HG03521 (cell line): ENCODE measurements at regions not wholly inside any gene's neighbourhood (a gene's known extent, or its start where the extent isn't known, plus 50 kb on each side); places are given as distances from the start of the nearest gene placed in this dataset.
"Not testable (repeated sequence)": the region's sequence is repeated elsewhere in the genome, so short reads cannot be mapped to it uniquely, and the experiment has no call there.

Experiments
- ATAC-seq: cut with Tn5 transposase; IDR thresholded peaks from one replicate; pipeline ENCODE4 v1.9.1; 2021; ENCODE audit warnings: mild to moderate bottlenecking, moderate library complexity; ENCODE audit not compliant: unreplicated experiment

DNA sequence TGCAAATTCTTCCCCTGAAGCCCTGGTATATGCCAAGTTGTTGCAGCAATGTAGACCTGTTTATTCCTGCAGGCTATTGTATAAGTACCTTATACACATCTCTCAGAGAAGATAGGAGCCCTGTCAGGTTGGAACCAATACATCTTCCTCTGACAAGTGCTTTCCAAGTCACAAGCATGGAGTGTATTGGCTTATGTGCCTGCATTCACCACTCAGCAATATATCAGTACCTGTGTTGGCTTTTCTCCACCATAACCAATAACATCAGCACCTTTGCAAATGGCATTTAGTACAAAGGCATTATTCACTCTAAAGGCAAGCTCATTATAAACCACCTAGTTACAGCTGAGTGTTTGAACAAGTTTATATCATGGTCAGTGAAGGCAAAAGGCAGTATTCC, 611.7 kb upstream of the CNTN5 start:
- no peak for ATAC-seq

DNA sequence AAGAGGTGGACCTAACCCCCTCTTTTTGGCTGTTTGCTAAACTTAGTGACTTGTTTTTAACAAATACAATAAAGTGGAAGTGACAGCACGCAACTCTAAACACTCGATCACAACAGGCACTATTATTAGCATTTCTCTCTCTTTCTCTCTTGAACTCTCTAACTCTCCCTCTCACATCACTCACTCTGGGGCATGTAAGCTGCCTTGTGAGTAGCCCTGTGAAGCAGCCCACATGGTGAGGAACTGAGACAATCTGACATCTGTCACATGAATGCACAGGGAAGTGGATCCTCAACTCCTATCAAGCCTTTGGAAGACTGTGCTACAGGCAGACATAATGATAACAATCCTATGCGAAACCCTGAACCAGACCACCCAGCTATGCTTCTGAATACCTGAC, 609.0 kb upstream of the CNTN5 start:
- ATAC-seq, result no peak

DNA sequence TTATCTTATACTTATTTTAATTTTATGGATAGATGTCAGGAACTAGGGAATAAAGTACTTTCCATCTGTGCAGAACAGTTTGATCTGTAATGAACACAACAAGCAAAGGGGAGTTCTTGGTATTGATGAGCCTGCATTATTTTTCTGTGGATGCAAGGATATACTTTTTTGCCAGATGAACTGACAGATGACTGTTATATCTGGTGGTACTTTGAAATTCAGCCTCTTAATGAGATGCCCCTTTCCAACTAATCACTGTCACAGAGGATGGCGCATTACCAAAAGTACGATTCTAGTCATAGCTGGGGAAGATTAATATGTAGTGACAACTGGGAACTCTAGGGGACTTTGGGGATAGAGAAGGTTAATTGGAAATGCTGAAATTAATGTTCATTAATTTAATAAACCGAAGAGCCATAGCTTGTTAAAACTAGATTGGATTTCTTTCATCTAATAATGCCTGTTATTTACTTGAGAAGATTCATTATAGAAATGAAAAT, 603.4 kb upstream of the CNTN5 start:
- ATAC-seq, result no peak

GRCh38 chr11:98423933-98424332, 596.8 kb upstream of the CNTN5 start:
- no peak for ATAC-seq

DNA sequence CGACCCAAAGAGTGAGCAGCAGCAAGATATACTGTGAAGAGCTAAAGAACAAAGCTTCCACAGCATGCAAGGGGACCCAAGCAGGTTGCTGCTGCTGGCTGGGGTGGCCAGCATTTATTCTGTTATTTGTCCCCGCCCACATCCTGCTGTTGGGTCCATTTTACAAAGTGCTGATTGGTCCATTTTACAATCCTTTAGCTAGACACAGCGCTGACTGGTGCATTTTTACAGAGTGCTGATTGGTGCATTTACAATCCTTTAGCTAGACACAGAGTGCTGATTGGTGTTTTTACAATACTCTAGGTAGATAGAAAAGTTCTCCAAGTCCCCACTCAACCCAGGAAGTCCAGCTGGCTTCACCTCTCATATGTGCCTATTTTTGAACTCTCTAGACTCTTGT, 596.0 kb upstream of the CNTN5 start:
- ATAC-seq, result not testable (repeated sequence)

GRCh38 chr11:98431463-98432359, 589.0 kb upstream of the CNTN5 start:
- ATAC-seq, result no peak

- ATAC-seq, result no peak
These were observed 586.5 kb upstream of the CNTN5 start for GRCh38 chr11:98434296-98434695.

DNA sequence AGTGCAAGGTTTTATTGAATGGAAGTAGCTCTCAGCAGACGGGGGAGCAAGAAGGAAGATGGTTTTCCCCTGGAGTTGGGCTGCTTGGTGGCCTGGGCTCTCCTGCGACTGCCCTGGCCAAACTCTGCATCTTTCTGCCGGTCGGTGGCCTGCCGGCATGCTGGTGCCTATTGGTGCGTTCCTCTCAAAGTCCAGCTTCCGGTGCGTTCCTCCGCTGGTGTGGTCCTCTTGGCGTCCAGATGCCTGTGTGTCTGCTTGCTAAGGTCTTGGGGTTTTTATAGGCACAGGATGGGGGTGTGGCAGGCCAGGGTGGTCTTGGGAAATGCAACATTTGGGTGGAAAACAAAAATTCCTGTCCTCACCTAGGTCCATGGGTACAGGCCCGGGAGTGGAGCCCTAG, 567.4 kb upstream of the CNTN5 start:
- ATAC-seq, result no peak

GRCh38 chr11:98455500-98456307, 565.0 kb upstream of the CNTN5 start:
- no peak for ATAC-seq

- no peak for ATAC-seq
These were observed 564.5 kb upstream of the CNTN5 start for GRCh38 chr11:98456308-98456680.

DNA sequence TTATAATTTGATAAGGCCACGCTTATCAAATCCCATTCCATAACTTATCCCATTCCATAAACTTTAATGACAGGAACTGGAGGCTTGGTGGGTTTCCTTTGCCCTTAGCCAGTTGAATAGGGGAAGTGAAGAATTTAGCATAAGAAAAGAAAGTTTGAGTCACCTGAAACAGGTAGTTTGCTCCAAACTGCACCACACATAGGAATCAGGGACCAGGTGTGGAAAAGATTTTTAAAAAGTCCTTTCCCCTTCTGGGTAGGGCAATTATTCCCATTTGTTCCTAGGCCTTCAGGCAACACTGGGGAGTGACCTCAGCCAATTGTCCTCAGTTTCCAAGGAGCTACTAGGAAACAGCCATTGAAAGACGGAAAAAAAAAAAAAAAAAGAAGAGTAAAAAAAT, 525.7 kb upstream of the CNTN5 start:
- ATAC-seq, result no peak

DNA sequence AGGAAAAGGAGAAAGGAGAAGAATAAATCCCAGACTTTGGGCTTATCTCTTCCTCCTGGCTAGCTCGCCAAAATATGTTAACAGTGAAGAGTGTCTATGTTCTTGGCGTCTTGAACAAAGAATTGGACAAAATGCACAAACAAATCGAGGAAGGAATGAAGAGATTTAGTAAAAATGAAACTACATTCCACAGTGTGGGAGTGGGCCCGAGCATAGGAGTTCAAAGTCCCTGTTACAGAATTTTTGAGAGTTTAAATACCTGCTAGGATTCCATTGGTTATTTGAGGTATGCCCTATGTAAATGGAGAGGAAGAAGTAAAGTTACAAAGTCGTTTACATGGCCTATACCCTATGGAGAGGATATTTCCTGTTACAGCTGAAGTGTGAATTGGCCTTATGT, 525.1 kb upstream of the CNTN5 start:
- ATAC-seq, result no peak

DNA sequence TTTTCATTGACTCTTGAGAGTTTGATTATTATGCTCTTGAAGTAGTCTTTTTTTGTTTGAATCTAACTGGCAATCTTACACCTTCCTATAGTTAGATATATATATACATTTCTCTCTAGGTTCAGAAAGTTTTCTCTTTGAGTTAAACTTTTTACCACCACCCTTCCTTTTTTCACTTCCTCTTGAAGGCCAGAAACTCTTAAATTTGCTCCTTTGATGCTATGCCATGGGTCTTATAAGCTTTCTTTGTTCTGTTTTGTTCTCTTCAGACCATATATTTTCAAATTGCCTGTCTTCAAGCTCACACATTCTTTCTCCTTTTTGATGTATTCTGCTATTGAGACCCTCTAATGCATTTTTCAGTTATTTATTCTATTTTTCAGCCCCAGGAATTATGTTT, 513.5 kb upstream of the CNTN5 start:
- no peak for ATAC-seq

DNA sequence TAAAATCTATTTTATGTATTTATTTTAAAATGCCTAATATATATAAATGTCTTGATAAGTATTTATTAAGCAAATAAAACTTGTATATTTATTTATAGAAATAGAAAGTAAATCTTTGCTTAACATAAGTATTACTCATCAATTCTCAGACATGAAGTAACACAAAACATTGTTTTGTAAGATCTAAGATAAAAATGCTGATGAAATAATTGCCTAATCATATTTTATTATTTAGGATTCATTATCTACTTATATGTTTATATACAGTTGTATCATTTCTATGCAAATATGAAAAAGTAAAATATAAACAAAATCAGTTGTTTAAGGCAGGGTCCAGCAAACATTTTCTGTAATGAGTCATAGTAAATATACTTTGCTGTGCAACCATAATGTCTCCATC, 507.8 kb upstream of the CNTN5 start:
- ATAC-seq, result no peak

DNA sequence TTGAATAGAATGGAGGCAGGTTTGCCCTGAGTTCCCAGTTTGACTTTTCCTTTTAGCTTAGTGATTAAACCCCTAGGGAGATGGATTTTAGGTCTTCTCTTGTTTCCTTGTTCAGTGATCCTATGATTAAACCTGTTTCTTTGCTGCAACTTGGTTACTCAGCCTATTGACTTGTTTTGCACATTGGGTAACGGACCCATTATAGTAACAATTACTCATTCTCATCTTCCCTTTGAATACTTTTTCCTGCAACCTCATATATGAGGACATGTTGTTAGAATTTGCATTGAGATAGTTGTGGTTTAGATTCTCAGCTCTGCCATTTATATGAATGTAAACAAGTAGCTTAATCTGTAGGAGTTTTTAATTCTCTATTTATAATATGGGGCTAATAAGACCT, 489.2 kb upstream of the CNTN5 start:
- no peak for ATAC-seq

GRCh38 chr11:98536023-98536422, 484.7 kb upstream of the CNTN5 start:
- no peak for ATAC-seq

DNA sequence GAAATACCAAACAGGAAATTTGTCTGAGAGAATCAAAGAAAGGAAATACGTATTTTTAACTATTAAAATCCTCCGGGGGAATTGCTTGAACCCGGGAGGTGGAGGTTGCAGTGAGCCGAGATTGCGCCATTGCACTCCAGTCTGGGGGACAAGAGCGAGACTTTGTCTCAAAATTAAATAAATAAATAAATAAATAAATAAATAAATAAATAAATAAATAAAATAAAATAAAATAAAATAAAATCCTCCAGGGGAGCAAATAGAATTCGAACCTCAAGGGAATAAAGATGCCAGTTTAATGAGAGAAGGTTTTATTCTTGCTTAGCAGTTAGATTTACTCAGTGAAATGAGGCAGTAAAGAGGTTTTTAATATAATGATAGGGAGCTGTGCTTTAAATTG, 482.4 kb upstream of the CNTN5 start:
- not testable (repeated sequence) for ATAC-seq

GRCh38 chr11:98545544-98546175, 475.1 kb upstream of the CNTN5 start:
- ATAC-seq, result no peak

- ATAC-seq, result no peak
These were observed 471.2 kb upstream of the CNTN5 start for GRCh38 chr11:98549571-98549970.

DNA sequence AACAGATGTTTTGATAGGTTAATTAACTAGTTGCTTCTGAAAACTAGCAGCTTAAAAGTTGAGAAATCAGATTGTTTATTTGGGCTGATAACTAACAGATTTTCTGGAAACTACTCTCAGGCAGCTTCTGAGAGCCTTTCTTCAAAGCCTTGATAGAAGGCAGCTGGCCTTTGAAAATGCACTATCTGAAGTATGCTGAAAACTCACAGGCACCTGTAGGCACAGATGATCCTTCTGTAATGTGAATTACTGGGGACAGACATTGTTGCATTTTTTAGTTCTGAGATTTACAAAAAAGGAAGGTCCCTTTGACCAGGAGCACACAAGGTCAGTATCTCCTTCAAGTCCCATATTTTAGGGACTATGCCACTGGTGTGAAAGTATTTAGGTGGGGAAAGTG, 460.8 kb upstream of the CNTN5 start:
- no peak for ATAC-seq

GRCh38 chr11:98561252-98561651, 459.5 kb upstream of the CNTN5 start:
- ATAC-seq, result no peak
